Testis (tissue), 2 donors: ENCODE measurements at regions not wholly inside any gene's neighbourhood (a gene's known extent, or its start where the extent isn't known, plus 50 kb on each side); places are given as distances from the start of the nearest gene placed in this dataset.

Experiments
- DNase-seq: peaks from one replicate; pipeline ENCODE4 v3.0.0-alpha.2; 2019
- H3K27ac ChIP-seq, 2 donors: fragments of 200-600 bp; sonication (generic); one replicate each; pipeline ENCODE4 v1.5.1; 2019
- H3K27me3 ChIP-seq: fragments of 200-600 bp; sonication (generic); one replicate; pipeline ENCODE4 v1.5.1; 2019
- H3K36me3 ChIP-seq: fragments of 200-600 bp; sonication (generic); one replicate; pipeline ENCODE4 v1.5.1; 2017; ENCODE audit warnings: low read depth; ENCODE audit errors: missing control alignments
- H3K4me1 ChIP-seq: fragments of 200-600 bp; sonication (generic); one replicate; pipeline ENCODE4 v1.5.1; 2019
- H3K4me3 ChIP-seq, 2 donors: fragments of 200-600 bp; sonication (generic); one replicate each; pipeline ENCODE4 v1.5.1; 2017 to 2019
- H3K9me3 ChIP-seq: fragments of 200-600 bp; sonication (generic); one replicate; pipeline ENCODE4 v1.5.1; 2017
- POLR2A ChIP-seq: fragments of 450-650 bp; IDR thresholded peaks from one replicate; pipeline ENCODE4 v1.6.1; 2017; ENCODE audit warnings: antibody characterized with exemption, mild to moderate bottlenecking, moderate library complexity
- WGBS, 2 donors: methylation state at CpG; one replicate each; pipeline ENCODE4 v1.1.5; 2018; 5-methylcytosine and 5-hydroxymethylcytosine counted together
- intact Hi-C: fragments of 100-400 bp; cut with DNase I; formaldehyde crosslinking; loops from one replicate; pipeline ENCODE4 v1.15.1; 2023; ENCODE audit warnings: low total_unique reads
- TF ChIP-seq, protein P1 (sequence below), 3 experiments: fragments of 450-650 bp in 2 of 3; fragments of 200-600 bp in 1 of 3; sonication (generic) in 1 of 3; IDR thresholded peaks; one replicate each; pipeline ENCODE4 v1.5.1; 2016 to 2019; ENCODE audit warnings: antibody characterized with exemption in 3 of 3, mild to moderate bottlenecking in 2 of 3, moderate library complexity in 1 of 3

GRCh38 chr5:174384509-174384947 is 339.0 kb downstream of the NSG2 start:
- Histone ChIP-seq H3K4me3 (no peak overlapping the region), H3K36me3 (no peaks in the 10 kb centered on the region), H3K4me1 (no peaks in the 10 kb centered on the region), H3K9me3 (no peaks in the 10 kb centered on the region), H3K27ac (no peak overlapping the region), H3K27me3 (no peaks in the 10 kb centered on the region)
- intact Hi-C loops, result no loop called here
- TF ChIP-seq, protein P1, sequence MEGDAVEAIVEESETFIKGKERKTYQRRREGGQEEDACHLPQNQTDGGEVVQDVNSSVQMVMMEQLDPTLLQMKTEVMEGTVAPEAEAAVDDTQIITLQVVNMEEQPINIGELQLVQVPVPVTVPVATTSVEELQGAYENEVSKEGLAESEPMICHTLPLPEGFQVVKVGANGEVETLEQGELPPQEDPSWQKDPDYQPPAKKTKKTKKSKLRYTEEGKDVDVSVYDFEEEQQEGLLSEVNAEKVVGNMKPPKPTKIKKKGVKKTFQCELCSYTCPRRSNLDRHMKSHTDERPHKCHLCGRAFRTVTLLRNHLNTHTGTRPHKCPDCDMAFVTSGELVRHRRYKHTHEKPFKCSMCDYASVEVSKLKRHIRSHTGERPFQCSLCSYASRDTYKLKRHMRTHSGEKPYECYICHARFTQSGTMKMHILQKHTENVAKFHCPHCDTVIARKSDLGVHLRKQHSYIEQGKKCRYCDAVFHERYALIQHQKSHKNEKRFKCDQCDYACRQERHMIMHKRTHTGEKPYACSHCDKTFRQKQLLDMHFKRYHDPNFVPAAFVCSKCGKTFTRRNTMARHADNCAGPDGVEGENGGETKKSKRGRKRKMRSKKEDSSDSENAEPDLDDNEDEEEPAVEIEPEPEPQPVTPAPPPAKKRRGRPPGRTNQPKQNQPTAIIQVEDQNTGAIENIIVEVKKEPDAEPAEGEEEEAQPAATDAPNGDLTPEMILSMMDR (IDR thresholded peaks at IDR 0.05), result no peak
- no peak for TF ChIP-seq POLR2A
- DNase-seq, result no peak
- 51 to 63% methylated on average over 17 of the region's 17 CpGs for WGBS, 2 donors

GRCh38 chr5:174386306-174386705 is 338.1 kb upstream of the MSX2 start:
- Histone ChIP-seq H3K36me3 (no peaks in the 10 kb centered on the region), H3K27ac (no peak overlapping the region), H3K4me3 (no peak overlapping the region), H3K9me3 (no peaks in the 10 kb centered on the region), H3K27me3 (no peaks in the 10 kb centered on the region), H3K4me1 (no peaks in the 10 kb centered on the region)
- DNase-seq, result no peak
- TF ChIP-seq POLR2A, result no peak
- intact Hi-C loops, result no loop called here
- WGBS, 2 donors, result 90 to 93% methylated on average over 3 of the region's 3 CpGs

- H3K27me3 ChIP-seq, result no peaks in the 10 kb centered on the region
- DNase-seq, result no peak
- no peaks in the 10 kb centered on the region for H3K4me1 ChIP-seq
- H3K9me3 ChIP-seq, result no peaks in the 10 kb centered on the region
- H3K4me3 ChIP-seq, result no peak overlapping the region
- WGBS, 2 donors, result 64 to 75% methylated on average over 2 of the region's 2 CpGs
- TF ChIP-seq, protein P1 (IDR thresholded peaks at IDR 0.05), result no peak
- TF ChIP-seq POLR2A, result no peak
- intact Hi-C loops, result no loop called here
- no peak overlapping the region for H3K27ac ChIP-seq
- H3K36me3 ChIP-seq, result no peaks in the 10 kb centered on the region
Measured at GRCh38 chr5:174386846-174387245, 337.5 kb upstream of the MSX2 start.

- WGBS, 2 donors, result 94 to 98% methylated on average over 1 of the region's 1 CpG
- Histone ChIP-seq H3K27ac (no peak overlapping the region), H3K9me3 (no peaks in the 10 kb centered on the region), H3K4me3 (no peak overlapping the region), H3K27me3 (no peaks in the 10 kb centered on the region), H3K4me1 (no peaks in the 10 kb centered on the region), H3K36me3 (no peaks in the 10 kb centered on the region)
- DNase-seq, result no peak
- intact Hi-C loops, result no loop called here
- TF ChIP-seq POLR2A, result no peak
- TF ChIP-seq, protein P1 (IDR thresholded peaks at IDR 0.05), result no peak
Measured at GRCh38 chr5:174387448-174387847, 336.9 kb upstream of the MSX2 start.

DNA sequence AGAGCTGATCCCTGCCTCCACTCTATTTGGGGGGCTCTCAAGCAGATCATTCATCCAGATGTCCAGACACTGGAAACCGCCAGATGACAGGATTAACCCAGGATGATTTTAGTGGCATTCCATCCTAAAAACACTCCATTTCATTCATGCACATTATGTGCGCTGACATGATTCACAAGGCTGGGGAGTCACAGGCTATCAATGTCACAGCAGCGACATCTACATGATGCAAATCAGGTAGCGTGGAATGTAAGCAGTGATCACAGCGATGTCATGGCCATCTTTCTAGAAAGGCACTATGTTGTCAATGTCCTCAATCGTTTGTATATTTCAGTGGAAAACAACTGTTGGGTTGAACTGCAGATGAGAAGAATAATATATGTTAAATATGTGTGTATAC is 331.5 kb upstream of the MSX2 start:
- no peaks in the 10 kb centered on the region for H3K36me3 ChIP-seq
- intact Hi-C loops, result no loop called here
- DNase-seq, result no peak
- WGBS, 2 donors, result 80 to 84% methylated on average over 6 of the region's 6 CpGs
- H3K27me3 ChIP-seq, result no peaks in the 10 kb centered on the region
- H3K4me1 ChIP-seq, result no peaks in the 10 kb centered on the region
- no peak overlapping the region for H3K27ac ChIP-seq
- no peak overlapping the region for H3K4me3 ChIP-seq
- no peaks in the 10 kb centered on the region for H3K9me3 ChIP-seq
- TF ChIP-seq POLR2A, result no peak
- TF ChIP-seq, protein P1 (IDR thresholded peaks at IDR 0.05), result no peak
